GM12891 (cell line): ENCODE measurements at regions not wholly inside any gene's neighbourhood (a gene's known extent, or its start where the extent isn't known, plus 50 kb on each side); places are given as distances from the start of the nearest gene placed in this dataset.
"Not testable (repeated sequence)": the region's sequence is repeated elsewhere in the genome, so short reads cannot be mapped to it uniquely, and the experiment has no call there.

Experiments
- DNase-seq: peaks from one replicate; pipeline ENCODE4 v3.0.0; 2011; ENCODE audit warnings: low spot score; ENCODE audit not compliant: insufficient read length
- FAIRE-seq: peaks from 2 replicates; lab custom pipeline; 2011; peaks lifted over from hg19 to GRCh38; lab: Jason Lieb, UNC

DNA sequence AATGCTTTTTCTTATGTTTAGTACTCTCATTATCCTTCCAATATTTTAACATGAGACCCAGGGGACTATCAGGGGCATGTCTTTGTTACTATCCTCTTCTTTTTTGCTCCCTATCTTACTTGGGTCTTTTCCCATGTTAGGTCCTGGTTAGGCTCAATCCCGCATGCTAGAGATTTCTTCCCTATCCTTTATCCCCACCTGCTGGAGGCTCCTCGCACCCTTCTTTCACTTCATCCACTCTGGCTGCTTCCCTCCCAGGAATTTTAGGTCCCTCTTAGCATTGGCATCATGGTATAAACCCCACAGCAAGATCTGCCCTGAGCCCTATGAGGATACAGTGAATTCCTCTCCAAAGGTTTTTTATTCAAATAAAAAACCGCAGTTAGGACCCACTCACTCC is 567.3 kb downstream of the ANKRD30B start:
- FAIRE-seq, DNase-seq: not testable (repeated sequence)

DNA sequence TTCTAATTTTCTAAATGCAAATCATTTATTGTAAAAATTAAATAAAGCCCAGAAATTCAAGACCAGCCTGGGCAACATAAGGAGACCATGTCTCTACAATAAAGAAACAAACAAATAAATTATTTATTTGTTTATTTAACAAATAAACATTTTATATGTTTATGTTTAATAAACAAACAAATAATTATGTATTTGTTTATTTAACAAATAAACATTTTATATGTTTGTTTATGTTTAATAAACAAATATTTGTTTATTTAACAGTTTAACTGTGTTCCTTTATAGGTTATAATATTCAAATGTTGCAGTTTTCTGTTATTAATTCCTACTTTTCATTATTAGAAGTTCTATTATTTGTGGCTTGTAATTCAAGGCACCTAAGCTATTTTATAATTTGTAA is 570.7 kb downstream of the ANKRD30B start:
- FAIRE-seq, DNase-seq: not testable (repeated sequence)

DNA sequence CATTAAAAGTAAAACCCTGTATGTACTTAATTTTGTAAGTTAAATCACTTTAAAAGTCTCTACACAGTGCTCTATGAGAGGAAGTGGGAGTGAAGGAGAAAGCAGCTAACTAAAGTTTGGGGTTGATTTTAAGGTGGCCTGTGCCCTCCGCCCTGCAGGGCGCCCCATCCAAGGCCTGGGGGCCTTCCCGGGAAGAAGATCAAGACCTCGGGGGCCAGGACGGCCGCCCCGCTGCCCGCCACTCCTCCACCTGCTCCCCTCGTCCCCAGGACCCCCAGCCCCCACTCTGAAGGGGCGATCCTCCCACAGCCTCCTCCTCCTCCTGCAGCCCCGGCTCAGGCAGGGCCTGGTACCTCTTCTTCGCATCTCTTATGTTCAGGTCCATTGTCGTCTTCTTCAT is 581.7 kb downstream of the ANKRD30B start:
- not testable (repeated sequence) for DNase-seq, FAIRE-seq

DNA sequence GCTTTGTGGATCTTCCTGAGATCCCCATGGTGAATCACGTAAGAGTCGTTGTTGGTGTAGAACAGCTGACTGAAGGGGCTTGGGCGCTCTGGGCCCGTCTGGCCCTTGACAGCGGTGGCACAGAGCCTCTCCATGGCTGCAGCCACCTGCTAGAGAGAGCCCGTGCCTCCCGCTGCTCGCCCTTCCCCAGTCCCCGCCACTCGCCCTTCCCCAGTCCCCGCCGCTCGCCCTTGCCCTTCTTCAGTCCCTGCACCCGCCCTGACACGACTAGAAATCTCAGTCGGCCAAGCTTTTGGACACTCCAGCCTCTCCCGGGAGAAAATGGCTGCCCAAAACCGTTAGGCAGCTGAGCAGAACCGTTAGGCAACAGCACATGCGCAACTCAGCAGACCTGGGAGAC is 582.2 kb downstream of the ANKRD30B start:
- FAIRE-seq = not testable (repeated sequence)

DNA sequence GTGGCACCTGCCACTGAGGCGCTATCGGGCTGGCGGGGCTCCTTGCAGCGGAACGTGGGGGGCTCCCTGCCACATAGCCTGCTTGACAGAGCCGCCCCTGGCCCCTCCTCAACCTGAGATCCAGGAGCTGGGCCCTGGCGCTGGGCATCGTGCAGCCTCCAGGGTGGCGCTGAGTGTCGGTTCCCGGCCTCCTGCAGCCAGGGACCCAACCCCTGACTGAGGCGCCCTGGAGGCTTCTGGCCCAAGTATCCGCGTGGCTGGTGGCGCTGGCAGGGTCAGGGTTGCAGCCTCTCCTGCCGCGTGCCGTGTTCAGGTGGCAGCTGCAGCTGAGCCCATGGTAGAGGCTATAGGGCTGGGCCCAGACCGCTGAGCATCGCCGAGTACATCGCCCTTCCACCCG is 582.6 kb downstream of the ANKRD30B start:
- DNase-seq = not testable (repeated sequence)

More for the DNA sequence above, 582.2 kb downstream of the ANKRD30B start:
- DNase-seq = peak; percentile 0

DNA sequence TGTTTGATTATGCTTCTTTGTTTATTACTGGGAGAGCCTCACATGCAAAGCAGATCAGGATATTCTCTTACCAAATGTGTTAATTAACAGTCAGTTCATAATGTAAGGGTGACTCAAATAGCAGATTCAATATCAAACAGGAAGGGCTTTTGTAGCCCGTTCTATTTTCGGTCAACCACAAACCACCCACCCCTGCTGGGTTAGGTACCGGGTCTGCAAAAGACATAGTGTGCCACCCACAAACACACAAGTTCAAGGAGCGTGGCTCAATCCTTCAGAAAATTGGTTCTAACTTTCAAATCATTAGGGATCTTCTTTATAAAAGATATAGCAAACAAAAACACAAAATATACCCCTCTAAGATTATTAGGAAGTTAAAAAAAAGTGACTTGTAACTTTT is 627.7 kb downstream of the ANKRD30B start:
- FAIRE-seq = not testable (repeated sequence)

More for the DNA sequence above, 582.6 kb downstream of the ANKRD30B start:
- not testable (repeated sequence) for FAIRE-seq

DNA sequence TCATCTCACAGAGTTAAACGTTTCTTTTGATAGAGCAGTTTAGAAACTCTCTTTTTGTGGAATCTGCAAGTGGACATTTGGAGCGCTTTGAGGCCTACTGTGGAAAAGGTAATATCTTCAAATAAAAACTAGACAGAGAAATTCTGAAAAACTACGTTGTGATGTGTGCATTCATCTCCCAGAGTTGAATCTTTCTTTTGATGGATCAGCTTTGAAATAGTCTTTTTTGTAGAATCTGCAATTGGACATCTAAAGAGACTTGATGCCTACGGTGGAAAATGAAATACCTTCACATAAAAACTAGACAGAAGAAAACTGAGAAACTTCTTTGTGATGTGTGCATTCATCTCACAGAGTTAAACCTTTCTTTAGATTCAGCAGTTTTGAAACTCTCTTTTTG is 659.9 kb downstream of the ANKRD30B start:
- not testable (repeated sequence) for FAIRE-seq, DNase-seq

More for the DNA sequence above, 627.7 kb downstream of the ANKRD30B start:
- not testable (repeated sequence) for DNase-seq
